Spleen (tissue), 7 donors: ENCODE measurements at regions not wholly inside any gene's neighbourhood (a gene's known extent, or its start where the extent isn't known, plus 50 kb on each side); places are given as distances from the start of the nearest gene placed in this dataset.

Experiments
- POLR2A ChIP-seq, 3 donors: fragments of 450-650 bp; IDR thresholded peaks; one replicate each; pipeline ENCODE4 v1.5.1; 2017; ENCODE audit warnings: antibody characterized with exemption in 3 of 3, mild to moderate bottlenecking in 1 of 3
- TF ChIP-seq, protein P1 (sequence below), 11 experiments: fragments of 200-600 bp in 7 of 11; fragments of 450-650 bp in 4 of 11; sonication (generic) in 4 of 11; IDR thresholded peaks in 8 of 11; conservative IDR thresholded peaks in 3 of 11; 1 replicate in 7 of 11; 2 replicates in 4 of 11; pipeline versions ENCODE4 v1.4.0 to v1.8.0; 2016 to 2021; ENCODE audit warnings: antibody characterized with exemption in 11 of 11, inconsistent platforms in 4 of 11, mild to moderate bottlenecking in 1 of 11
- donor health status: DM: no; HTN: no; CAD: no; lungs with moderate emphysema.
- donor health status: DM: no; HTN: no; CAD: no.
- donor health status: DM: no; HTN: no; CAD: no.

DNA sequence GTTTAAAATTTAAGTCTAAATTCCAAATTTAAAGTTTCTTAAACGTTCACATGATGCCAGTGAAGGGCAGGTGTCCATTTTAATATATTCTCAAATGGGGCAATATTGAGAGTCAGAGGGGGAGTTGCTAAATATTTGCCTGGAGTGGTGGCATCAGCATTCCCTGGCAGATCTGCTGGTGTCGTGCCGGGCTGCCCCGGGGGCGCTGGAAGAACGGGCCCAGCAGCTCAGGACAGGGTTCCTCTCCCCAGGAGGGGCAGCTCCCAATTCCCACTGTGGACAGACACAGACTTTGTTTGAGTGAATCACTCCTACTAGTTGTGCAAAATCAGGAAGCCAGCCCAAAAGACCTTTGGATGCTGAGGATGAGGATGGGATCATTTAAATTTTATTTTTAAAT is 468.7 kb upstream of the B3GAT1 start:
- TF ChIP-seq, protein P1, sequence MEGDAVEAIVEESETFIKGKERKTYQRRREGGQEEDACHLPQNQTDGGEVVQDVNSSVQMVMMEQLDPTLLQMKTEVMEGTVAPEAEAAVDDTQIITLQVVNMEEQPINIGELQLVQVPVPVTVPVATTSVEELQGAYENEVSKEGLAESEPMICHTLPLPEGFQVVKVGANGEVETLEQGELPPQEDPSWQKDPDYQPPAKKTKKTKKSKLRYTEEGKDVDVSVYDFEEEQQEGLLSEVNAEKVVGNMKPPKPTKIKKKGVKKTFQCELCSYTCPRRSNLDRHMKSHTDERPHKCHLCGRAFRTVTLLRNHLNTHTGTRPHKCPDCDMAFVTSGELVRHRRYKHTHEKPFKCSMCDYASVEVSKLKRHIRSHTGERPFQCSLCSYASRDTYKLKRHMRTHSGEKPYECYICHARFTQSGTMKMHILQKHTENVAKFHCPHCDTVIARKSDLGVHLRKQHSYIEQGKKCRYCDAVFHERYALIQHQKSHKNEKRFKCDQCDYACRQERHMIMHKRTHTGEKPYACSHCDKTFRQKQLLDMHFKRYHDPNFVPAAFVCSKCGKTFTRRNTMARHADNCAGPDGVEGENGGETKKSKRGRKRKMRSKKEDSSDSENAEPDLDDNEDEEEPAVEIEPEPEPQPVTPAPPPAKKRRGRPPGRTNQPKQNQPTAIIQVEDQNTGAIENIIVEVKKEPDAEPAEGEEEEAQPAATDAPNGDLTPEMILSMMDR (IDR thresholded peaks at IDR 0.05 in 8 of 11, conservative IDR thresholded peaks at IDR 0.05 in 3 of 11): no peak
- no peak for TF ChIP-seq POLR2A (IDR thresholded peaks at IDR 0.05)
